Putamen (tissue), 1 donor: ENCODE measurements at regions not wholly inside any gene's neighbourhood (a gene's known extent, or its start where the extent isn't known, plus 50 kb on each side); places are given as distances from the start of the nearest gene placed in this dataset.

ENCODE experiments used
- DNase-seq: peaks from one replicate; pipeline ENCODE4 v3.0.0-alpha.2; 2016; ENCODE audit warnings: low spot score

- DNase-seq, result no peak
Measured at GRCh38 chr1:199333180-199333579, 694.3 kb upstream of the NR5A2 start.

- DNase-seq, result no peak
Measured at GRCh38 chr1:199335496-199335895, 692.0 kb upstream of the NR5A2 start.

DNA sequence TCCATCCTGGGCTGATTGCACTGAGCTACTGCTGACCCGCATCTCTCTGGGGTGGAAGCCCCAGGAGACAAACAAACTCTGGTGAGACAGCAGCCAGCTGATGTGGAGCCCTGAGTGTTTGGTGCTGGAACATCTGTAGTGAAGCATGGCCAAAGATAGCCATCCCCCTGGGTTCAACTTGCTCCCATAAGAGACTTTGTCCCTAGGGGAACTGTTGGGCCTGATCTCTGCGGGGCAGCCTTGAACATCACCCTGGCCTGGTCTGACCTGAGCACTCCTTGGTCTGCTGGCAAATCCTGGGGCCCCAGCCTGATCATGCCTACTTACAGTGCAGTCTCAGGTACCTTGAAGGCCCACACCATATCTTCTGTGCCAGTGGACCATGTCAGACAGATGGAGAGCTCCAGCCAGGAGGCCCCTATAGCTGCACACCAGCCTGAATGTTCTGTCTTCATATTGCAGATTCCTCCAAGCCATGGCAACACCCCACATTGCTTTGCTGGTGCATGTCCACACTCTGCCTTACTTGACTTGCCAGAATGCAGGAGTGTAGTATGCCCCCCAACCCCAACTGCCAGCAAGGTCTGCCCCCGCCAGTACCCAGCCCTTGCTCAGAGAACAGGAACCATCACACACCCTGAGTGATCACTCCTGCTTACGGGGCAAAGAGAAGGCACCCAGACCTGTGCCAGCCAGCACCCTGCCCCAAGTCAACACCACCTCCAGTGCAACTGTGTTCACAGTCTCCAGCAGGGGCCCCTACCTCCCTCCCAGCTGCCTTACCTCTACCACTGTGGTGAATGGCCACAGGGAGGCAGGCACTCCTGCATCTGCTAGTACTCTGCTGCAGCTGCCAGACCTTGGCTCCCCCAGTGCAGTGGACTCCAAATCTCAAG lies 690.5 kb upstream of the NR5A2 start:
- DNase-seq, result no peak

- DNase-seq, result no peak
Measured at GRCh38 chr1:199338760-199339159, 688.8 kb upstream of the NR5A2 start.

- DNase-seq, result no peak
Measured at GRCh38 chr1:199352351-199352750, 675.2 kb upstream of the NR5A2 start.

- no peak for DNase-seq
Measured at GRCh38 chr1:199353906-199354305, 673.6 kb upstream of the NR5A2 start.

- DNase-seq, result no peak
Measured at GRCh38 chr1:199356561-199356960, 670.9 kb upstream of the NR5A2 start.

DNA sequence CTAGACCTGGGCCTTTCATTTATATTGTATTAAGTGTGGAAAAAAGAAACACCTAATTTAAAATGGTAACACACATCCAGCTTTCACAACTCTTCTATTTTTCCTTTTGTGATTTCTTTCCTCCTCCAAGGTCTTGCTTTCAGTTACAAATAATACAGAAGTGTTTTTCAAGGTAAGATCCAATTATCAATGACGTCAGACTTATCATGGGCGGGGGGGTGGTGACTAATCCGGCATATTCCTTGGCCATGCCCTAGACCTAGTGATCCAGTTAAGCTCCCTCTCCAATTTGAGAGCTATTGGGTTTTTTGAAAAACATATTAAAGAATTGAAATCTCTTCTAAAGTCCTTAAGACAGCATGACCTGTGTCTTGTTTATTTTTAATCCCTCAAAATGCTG lies 669.9 kb upstream of the NR5A2 start:
- DNase-seq, result no peak

DNA sequence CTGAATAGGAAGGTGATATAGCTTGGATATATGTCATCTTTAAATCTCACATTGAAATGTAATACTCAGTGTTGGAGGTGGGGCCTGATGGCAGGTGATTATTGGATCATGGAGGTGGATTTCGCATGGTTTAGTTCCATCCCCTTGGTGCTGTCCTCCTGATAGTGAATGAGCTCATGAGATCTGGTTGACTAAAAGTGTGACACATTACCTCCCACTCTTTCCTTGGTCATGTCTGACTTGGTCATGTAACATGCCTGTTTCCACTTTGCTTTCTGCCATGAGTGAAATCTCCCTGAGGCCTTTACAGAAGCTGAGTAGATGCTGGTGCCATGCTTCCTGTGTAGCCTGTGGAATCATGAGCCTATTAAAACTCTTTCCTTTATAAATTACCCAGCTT lies 664.5 kb upstream of the NR5A2 start:
- no peak for DNase-seq

DNA sequence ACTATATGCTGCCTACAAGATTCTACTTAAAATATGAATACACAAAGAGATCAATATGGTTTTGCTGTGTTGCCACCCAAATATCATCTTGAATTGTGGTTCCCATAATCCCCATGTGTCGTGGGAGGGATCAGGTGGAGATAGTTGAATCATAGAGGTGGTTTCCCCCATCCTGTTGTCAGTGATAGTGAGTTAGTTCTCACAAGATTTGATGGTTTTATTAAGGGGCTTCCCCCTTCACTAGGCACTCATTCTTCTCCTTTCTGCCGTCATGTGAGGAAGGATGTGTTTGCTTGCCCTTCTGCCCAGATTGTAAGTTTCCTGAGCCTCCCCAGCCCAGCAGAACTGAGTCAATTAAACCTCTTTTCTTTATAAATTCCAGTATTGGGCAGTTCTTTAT lies 654.4 kb upstream of the NR5A2 start:
- DNase-seq, result no peak

GRCh38 chr1:199377211-199377610 lies 650.3 kb upstream of the NR5A2 start:
- no peak for DNase-seq

DNA sequence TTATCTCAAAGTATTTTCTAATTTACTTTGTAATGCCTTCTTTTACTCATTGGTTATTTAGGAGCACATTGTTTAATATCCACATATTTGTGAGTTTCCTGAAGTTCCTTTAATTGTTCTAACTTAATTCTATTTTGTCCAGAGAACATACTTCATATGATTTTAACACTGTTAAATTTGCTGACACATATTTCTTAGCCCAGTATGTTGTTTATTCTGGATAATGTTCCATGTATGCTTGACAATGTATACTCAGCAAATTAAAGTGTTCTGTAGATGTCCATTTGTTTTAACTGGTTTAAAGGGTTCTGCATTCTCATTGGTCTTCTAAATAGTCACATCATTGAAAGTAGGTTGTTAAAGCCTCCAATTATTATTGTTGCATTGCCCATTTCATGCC lies 643.7 kb upstream of the NR5A2 start:
- no peak for DNase-seq

GRCh38 chr1:199394856-199395255 lies 632.7 kb upstream of the NR5A2 start:
- no peak for DNase-seq

DNA sequence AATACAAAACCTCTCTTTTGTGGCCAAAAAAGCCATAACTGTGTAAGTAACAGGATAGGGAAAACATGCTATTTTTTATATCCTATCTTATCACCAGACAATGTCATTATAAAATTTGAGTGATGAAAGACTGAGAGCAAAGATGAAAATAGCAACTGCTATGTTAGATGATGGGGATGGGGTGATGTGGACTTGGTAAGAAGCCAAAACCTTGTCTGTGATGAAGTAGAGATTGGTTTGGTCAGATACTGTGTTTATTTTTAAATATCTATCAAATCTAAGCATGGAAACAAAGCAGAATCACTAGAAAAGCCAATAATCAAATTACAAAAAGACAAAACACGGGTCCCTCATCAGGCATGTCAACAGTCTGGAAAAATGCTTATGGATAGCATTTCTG lies 631.1 kb upstream of the NR5A2 start:
- no peak for DNase-seq

DNA sequence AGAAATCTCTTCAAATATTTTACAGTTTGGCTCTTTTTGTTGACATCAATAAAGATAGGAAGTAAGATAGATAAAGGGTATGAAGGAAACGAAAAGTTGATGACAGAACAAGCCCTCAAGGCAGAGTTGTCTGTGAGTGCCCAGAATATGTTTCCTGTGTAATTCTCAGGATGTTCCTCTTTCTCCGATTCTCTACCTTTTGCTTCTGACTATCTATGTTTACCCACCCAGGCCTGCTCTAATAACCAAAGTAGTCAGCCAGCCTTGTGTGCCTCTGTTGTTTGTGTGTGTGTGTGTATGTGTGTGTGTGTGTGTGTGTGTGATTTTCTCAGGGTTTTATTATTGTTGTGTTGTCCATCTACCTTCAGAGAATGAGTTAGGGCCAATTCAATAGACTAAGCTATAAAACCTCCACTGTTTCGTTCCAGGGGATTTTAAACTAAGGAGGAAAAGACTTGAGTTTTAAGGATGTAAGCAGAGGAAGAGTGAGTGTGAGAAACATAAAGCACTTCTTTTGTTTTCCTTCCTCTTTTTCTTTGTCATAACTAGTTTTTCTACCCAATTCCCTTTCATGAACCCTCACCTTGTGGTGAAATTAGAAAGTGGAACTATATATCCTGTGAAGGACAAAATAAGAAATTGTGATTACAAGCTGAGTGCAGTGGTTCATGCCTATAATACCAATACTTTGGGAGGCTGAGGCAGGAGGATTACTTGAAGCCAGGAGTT lies 627.4 kb upstream of the NR5A2 start:
- no peak for DNase-seq

DNA sequence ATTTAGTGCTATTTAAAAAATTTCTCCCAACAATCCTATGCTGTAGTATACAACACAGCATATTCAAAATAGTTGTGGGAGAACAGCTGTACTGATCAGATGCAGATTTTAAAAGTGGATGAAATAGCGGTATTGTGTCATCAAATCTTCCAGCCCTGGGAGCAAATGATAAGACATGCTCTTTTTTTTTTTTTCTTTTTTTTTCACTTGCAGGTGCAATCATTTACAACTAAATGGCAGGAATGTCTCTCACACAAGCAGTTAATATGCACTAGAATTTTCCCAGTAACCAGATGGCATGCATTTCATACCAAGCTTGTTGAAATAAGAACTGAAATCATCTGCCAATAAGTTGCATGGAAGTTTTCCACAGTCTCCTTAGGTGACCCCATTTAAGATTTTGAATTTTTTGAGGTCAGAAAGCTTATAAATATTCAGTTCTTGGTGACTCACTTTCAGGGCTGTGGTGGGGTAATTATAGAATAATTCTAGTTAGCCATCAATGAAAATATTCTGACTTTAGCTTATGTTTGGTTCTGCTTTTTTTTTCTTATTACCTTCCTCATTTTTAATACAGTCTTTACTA lies 623.9 kb upstream of the NR5A2 start:
- peak; percentile 5 for DNase-seq

DNA sequence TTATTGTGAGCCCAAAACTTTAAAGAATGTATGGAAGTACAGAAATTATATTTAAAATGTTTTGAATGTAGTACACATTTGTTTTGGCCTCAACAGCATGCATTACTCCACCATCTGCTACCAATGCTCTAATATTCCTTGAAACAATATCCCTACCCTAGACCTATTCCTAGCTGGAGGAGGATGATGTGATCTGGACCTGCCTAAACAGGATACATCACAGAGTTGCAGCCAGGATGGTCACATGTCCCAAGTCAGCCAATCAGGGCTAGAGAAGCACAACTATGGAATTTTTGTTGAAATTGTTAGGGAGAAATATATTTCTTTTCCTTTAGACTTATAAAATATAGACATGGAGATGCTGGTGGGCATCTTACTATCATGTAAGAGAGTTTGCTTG lies 623.3 kb upstream of the NR5A2 start:
- DNase-seq, result no peak

DNA sequence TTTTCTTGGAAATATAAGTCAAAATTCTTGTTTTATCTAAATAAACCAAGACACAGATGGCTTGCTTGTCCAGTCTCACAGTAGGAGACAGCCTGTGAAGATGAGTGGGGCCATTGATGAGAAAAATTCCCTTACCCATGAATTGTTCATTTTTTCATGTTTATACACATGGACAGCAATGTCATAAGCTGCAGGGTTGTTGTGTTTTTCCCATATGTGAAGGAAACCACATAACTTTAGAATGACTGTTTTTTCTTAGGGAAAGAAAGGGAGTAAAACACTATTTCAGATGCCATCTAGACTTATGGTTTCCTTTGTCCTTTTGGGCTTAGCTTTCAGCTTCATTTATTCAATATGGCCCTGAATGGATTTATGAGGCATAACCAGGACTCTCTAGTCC lies 622.5 kb upstream of the NR5A2 start:
- no peak for DNase-seq

DNA sequence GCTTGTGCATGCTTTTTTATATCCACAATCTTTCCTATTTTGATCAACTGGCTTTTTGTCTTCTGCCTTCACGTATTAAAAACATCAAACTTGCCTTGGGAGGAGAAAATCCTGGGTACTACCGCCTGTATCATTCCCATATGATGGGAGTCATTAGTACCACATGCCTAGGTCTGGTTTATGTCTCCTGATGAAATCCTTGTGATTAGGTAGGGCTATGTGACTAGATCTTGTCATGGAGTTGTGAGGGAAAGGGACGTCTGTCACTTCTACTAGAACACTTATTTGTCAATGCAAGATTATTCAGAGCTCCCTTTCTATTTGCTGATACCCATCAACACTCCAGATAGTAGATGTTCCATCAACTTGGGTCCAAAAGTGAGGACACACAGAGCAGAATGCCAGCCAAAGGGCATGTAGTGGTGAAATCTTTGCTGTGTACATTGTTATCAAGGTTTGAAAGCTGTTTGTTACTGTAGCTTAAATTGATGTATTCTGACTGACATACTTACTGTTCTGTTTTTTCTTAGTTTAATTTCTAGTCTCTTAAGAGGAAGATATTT lies 621.8 kb upstream of the NR5A2 start:
- DNase-seq, result no peak

DNA sequence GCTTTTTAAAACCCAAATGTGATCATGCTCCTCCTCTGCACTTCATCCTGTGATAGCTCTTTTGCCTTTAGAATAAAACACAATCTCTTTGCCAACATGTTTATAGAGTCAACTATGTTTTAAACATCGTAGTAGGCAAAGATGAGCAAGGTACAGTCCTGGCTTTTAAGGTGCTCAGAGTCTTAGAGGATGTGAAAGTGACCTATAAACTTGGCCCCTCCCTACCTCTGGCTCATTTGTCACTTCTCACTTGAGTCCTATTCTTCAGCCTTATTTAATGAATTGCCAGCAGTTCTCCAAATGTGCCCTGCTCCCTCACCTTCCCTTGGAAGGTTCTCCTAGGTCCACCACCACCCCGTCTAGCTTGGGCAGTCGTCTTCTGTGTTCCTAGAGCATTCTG lies 617.0 kb upstream of the NR5A2 start:
- DNase-seq, result no peak

DNA sequence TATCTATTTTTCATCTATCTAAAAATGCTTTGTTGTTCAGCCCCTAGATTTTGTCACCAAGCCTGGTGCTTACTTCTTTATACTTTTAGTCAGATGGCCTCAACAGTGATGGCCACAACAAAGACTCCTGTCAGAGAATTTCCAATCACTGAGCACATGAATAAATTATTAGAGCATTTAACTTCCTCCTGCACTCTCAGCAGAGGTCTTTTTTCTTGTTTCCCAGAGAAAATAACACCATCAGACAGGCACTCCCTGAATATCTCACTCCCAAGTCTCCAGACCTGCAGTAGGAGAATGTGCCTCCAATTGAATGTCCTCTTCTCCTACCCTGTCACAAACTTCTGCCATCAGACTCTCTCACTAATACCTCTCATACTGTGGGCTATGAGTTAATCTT lies 616.0 kb upstream of the NR5A2 start:
- no peak for DNase-seq

- no peak for DNase-seq
Measured at GRCh38 chr1:199422206-199422605, 605.3 kb upstream of the NR5A2 start.

- DNase-seq, result no peak
Measured at GRCh38 chr1:199447906-199448305, 579.6 kb upstream of the NR5A2 start.
